Omental fat pad (tissue), 3 donors: ENCODE measurements at regions not wholly inside any gene's neighbourhood (a gene's known extent, or its start where the extent isn't known, plus 50 kb on each side); places are given as distances from the start of the nearest gene placed in this dataset.

ENCODE experiments used
- ATAC-seq: fragments of 150-250 bp; one replicate; pipeline ENCODE4 v1.9.1; 2016; ENCODE audit warnings: mild to moderate bottlenecking, moderate library complexity; ENCODE audit not compliant: low FRiP score
- DNase-seq: peaks from one replicate; pipeline ENCODE4 v3.0.0-alpha.2; 2019; ENCODE audit warnings: low spot score
- CTCF ChIP-seq, 3 donors: fragments of 450-650 bp; IDR thresholded peaks; one replicate each; pipeline ENCODE4 v1.5.1; 2016 to 2017; ENCODE audit warnings: antibody characterized with exemption in 3 of 3, mild to moderate bottlenecking in 3 of 3, moderate library complexity in 2 of 3

DNA sequence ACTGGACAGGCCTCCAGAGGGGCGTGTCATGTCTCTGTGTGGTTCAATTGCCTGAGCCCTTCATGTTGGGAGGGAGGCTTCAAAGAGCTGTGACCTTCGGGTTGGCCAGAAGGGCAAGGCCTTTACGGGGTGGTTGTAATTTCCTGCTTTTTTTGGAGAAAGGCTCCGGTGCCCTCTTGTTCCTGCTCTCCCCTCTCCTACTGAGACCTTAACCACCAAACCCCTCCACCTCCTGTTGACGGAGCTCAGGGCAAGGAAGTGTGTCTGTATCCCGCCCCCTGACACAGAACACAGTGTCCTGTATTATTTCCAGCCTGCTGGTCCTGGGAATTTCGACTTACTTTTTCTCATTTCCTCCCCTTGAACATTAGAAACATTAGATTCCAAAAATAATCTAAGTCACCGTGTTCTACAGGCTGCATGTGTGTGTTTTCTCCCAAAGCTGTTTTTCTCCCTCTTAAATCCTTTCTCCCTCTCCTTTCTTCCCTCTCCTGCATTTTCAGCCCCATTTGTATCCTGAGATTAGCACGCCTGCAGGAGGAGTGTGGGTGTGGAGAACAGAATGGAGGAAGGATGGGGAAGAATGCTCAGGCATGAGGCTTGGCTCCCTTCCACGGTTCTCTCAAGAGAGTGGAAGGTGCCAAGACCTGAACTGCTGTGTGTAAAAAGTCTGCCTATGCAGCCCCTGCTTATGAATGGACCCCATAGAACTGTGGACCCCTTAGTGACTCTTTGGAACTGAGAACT, 285.4 kb upstream of the ROPN1 start:
- TF ChIP-seq CTCF (IDR thresholded peaks at IDR 0.05): no peak
- ATAC-seq (peak; percentile 34), DNase-seq (no peak)

GRCh38 chr3:124281453-124282316, 289.8 kb upstream of the ROPN1 start:
- ATAC-seq (peak; percentile 51), DNase-seq (no peak)
- TF ChIP-seq CTCF (IDR thresholded peaks at IDR 0.05): no peak

DNA sequence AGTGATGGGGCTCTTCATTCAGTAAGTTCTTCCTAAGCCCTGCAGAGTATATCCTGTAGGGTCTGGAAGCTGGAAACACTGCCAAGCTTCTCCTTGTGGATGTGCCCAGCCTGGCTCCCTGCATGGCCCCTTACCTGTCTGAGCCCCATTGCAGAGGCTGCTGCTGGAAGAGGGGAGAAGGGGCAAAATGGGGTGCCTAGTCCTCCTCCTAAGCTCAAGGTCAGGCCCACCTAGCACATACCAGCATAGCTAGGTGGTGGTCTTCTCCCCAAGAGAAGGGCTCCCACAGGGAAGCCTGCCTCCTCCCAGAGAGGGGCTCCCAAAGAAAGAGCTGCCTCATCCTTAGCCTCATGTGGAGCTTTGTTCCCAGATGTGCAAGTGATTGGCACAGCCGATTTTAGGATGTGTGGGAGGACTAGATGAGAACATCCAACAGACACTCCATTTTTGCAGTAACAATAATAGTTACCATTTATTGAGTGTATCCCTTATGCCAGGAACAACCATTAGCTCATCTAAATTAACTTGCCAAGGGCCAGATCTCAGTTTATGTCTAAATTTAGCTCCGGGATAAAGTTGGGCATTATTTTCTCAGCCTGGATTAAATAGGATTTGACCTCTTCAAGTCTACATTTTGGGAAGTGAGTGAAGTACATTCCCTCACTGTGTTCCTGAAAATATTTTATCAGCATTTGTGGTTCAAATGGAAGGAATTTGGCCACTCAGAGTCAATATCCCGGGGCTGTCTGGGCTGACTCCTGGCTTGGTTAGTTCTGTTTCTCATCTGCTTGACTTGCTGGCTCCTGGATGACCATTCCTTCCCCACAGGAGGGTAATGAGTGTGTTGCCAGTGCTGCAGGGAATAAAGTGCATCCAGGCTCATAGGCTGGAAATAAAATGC, 291.1 kb upstream of the ROPN1 start:
- no peak for DNase-seq

DNA sequence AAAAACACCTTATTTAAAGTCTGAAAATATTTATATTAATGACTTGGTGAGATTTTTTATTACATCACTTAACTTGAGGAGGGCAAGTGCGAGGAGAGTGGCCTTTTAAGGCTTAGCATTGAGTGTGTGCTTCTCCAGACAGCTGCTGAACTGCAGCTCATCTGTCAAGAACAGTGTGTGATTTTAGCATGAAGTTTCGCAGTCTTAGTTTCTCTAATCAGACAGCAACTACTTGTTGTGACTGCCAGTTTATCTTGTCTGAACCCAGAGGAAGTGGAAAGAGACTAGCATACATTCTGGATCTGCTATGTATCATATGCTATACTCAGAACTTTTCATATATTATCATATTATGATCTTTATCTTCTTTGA, 291.7 kb upstream of the ROPN1 start:
- DNase-seq (no peak), ATAC-seq (no peak)
- TF ChIP-seq CTCF (IDR thresholded peaks at IDR 0.05): no peak

More for the DNA sequence above, 291.1 kb upstream of the ROPN1 start:
- no peak for ATAC-seq
- TF ChIP-seq CTCF (IDR thresholded peaks at IDR 0.05): no peak

- DNase-seq: no peak
- ATAC-seq: no peak
- TF ChIP-seq CTCF (IDR thresholded peaks at IDR 0.05): no peak
Observed at GRCh38 chr3:124288996-124289395, 297.1 kb upstream of the ROPN1 start.

DNA sequence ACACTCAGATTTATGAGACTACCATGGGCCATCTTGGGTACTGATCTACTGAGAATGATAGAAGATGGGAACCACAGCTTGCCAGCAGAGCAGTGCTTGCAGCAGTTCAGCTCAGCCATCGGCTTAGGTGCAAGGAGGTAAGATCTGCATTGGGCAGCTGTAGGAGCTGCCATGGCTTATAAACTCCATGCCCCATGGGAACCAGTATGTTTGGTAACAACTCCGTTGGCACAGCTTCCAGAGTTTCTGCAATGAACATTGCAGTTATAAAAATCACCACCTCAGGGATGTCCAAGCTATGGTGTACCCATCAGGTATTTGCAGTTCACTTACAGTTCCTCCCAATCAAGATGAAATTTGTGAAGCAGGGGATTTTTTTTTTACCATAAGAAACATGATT, 299.1 kb upstream of the ROPN1 start:
- ATAC-seq (no peak), DNase-seq (no peak)

More for the DNA sequence above, 299.1 kb upstream of the ROPN1 start:
- no peak for TF ChIP-seq CTCF (IDR thresholded peaks at IDR 0.05)
